ENCODE measurements at regions not wholly inside any gene's neighbourhood (a gene's known extent, or its start where the extent isn't known, plus 50 kb on each side); places are given as distances from the start of the nearest gene placed in this dataset.

GRCh38 chr1:5744911-5745799 lies 247.1 kb downstream of the NPHP4 start:
- Histone ChIP-seq H3K4me3 (replicated peaks in 1 of 4; ENCODE audit: control extremely low read depth in 1 of 4, insufficient read depth in 1 of 4, low read depth in 3 of 4, low read length in 4 of 4) (no peak overlapping the region), H3K9ac (ENCODE audit: insufficient read depth, low read length) (no peak overlapping the region), H3K36me3 (ENCODE audit: control insufficient read depth, insufficient read depth, low read length) (no peaks in the 10 kb centered on the region), H4K20me1 (ENCODE audit: control insufficient read depth, extremely low read depth, insufficient read depth, low read length) (no peaks in the 10 kb centered on the region), H3K79me2 (ENCODE audit: control insufficient read depth, insufficient read depth, low read length) (no peaks in the 10 kb centered on the region), H2AFZ (ENCODE audit: low read length) (no peak overlapping the region), H3K27ac (ENCODE audit: insufficient read depth, low read length) (no peak overlapping the region), H3K4me2 (ENCODE audit: extremely low read depth, insufficient read depth, low read length) (no peak overlapping the region), H3K27me3 (ENCODE audit: control insufficient read depth, insufficient read depth, low read length) (no peaks in the 10 kb centered on the region), H3K4me1 (ENCODE audit: control insufficient read depth, extremely low read depth, insufficient read depth, low read length) (no peaks in the 10 kb centered on the region), H3K9me3 (ENCODE audit: control insufficient read depth, insufficient read depth, low read depth, low read length) (no peaks in the 10 kb centered on the region)
- no peak for TF ChIP-seq EZH2 (IDR thresholded peaks at IDR 0.05; ENCODE audit: low read length, missing control alignments)
- TF ChIP-seq CTCF (conservative IDR thresholded peaks at IDR 0.05 in 1 of 2, IDR thresholded peaks at IDR 0.05 in 1 of 2; ENCODE audit: low read depth in 1 of 2, low read length in 2 of 2): no peak
- DNase-seq (ENCODE audit: low read depth in 2 of 2): no peak

GRCh38 chr1:5744341-5744740 lies 247.9 kb downstream of the NPHP4 start:
- DNase-seq (ENCODE audit: low read depth in 2 of 2): no peak
- H3K9me3 ChIP-seq (ENCODE audit: control insufficient read depth, insufficient read depth, low read depth, low read length): no peaks in the 10 kb centered on the region
- H3K79me2 ChIP-seq (ENCODE audit: control insufficient read depth, insufficient read depth, low read length): no peaks in the 10 kb centered on the region
- no peak overlapping the region for H3K27ac ChIP-seq (ENCODE audit: insufficient read depth, low read length)
- no peaks in the 10 kb centered on the region for H4K20me1 ChIP-seq (ENCODE audit: control insufficient read depth, extremely low read depth, insufficient read depth, low read length)
- no peaks in the 10 kb centered on the region for H3K27me3 ChIP-seq (ENCODE audit: control insufficient read depth, insufficient read depth, low read length)
- H3K4me2 ChIP-seq (ENCODE audit: extremely low read depth, insufficient read depth, low read length): no peak overlapping the region
- H3K4me1 ChIP-seq (ENCODE audit: control insufficient read depth, extremely low read depth, insufficient read depth, low read length): no peaks in the 10 kb centered on the region
- no peak overlapping the region for H3K4me3 ChIP-seq (replicated peaks in 1 of 4; ENCODE audit: control extremely low read depth in 1 of 4, insufficient read depth in 1 of 4, low read depth in 3 of 4, low read length in 4 of 4)
- no peak overlapping the region for H3K9ac ChIP-seq (ENCODE audit: insufficient read depth, low read length)
- no peak overlapping the region for H2AFZ ChIP-seq (ENCODE audit: low read length)
- no peaks in the 10 kb centered on the region for H3K36me3 ChIP-seq (ENCODE audit: control insufficient read depth, insufficient read depth, low read length)
- no peak for TF ChIP-seq CTCF (conservative IDR thresholded peaks at IDR 0.05 in 1 of 2, IDR thresholded peaks at IDR 0.05 in 1 of 2; ENCODE audit: low read depth in 1 of 2, low read length in 2 of 2)
- no peak for TF ChIP-seq EZH2 (IDR thresholded peaks at IDR 0.05; ENCODE audit: low read length, missing control alignments)

GRCh38 chr1:5743435-5744095 lies 248.7 kb downstream of the NPHP4 start:
- no peak overlapping the region for H3K27ac ChIP-seq (ENCODE audit: insufficient read depth, low read length)
- no peaks in the 10 kb centered on the region for H3K9me3 ChIP-seq (ENCODE audit: control insufficient read depth, insufficient read depth, low read depth, low read length)
- no peak overlapping the region for H3K4me3 ChIP-seq (replicated peaks in 1 of 4; ENCODE audit: control extremely low read depth in 1 of 4, insufficient read depth in 1 of 4, low read depth in 3 of 4, low read length in 4 of 4)
- no peaks in the 10 kb centered on the region for H3K27me3 ChIP-seq (ENCODE audit: control insufficient read depth, insufficient read depth, low read length)
- H3K36me3 ChIP-seq (ENCODE audit: control insufficient read depth, insufficient read depth, low read length): no peaks in the 10 kb centered on the region
- no peaks in the 10 kb centered on the region for H3K79me2 ChIP-seq (ENCODE audit: control insufficient read depth, insufficient read depth, low read length)
- H3K4me2 ChIP-seq (ENCODE audit: extremely low read depth, insufficient read depth, low read length): no peak overlapping the region
- no peaks in the 10 kb centered on the region for H3K4me1 ChIP-seq (ENCODE audit: control insufficient read depth, extremely low read depth, insufficient read depth, low read length)
- no peak for TF ChIP-seq CTCF (conservative IDR thresholded peaks at IDR 0.05 in 1 of 2, IDR thresholded peaks at IDR 0.05 in 1 of 2; ENCODE audit: low read depth in 1 of 2, low read length in 2 of 2)
- TF ChIP-seq EZH2 (IDR thresholded peaks at IDR 0.05; ENCODE audit: low read length, missing control alignments): no peak
- no peak for DNase-seq (ENCODE audit: low read depth in 2 of 2)
- no peak overlapping the region for H2AFZ ChIP-seq (ENCODE audit: low read length)
- H4K20me1 ChIP-seq (ENCODE audit: control insufficient read depth, extremely low read depth, insufficient read depth, low read length): no peaks in the 10 kb centered on the region
- H3K9ac ChIP-seq (ENCODE audit: insufficient read depth, low read length): no peak overlapping the region

All from fibroblast of lung (primary cell).